Endothelial cell (in vitro differentiated cells): ENCODE measurements at regions not wholly inside any gene's neighbourhood (a gene's known extent, or its start where the extent isn't known, plus 50 kb on each side); places are given as distances from the start of the nearest gene placed in this dataset.

Experiments used
- DNase-seq: peaks from one replicate; pipeline ENCODE4 v3.0.0; 2021; ENCODE audit warnings: low spot score
- H3K27ac Mint-ChIP-seq: one replicate; pipeline ENCODE4 v1.8.0; 2021; ENCODE audit warnings: mixed read lengths, inconsistent platforms; ENCODE audit not compliant: unreplicated experiment
- H3K27me3 Mint-ChIP-seq: one replicate; pipeline ENCODE4 v1.8.0; 2021; ENCODE audit warnings: mild to moderate bottlenecking, moderate library complexity, mixed read lengths, inconsistent platforms; ENCODE audit not compliant: unreplicated experiment
- H3K36me3 Mint-ChIP-seq: one replicate; pipeline ENCODE4 v1.8.0; 2021; ENCODE audit warnings: mild to moderate bottlenecking, low read depth, mixed read lengths, inconsistent platforms; ENCODE audit not compliant: unreplicated experiment
- H3K4me1 Mint-ChIP-seq: one replicate; pipeline ENCODE4 v1.8.0; 2021; ENCODE audit warnings: mild to moderate bottlenecking, mixed read lengths, inconsistent platforms; ENCODE audit not compliant: unreplicated experiment
- H3K4me3 Mint-ChIP-seq: one replicate; pipeline ENCODE4 v1.8.0; 2021; ENCODE audit warnings: mild to moderate bottlenecking, mixed read lengths, inconsistent platforms; ENCODE audit not compliant: unreplicated experiment
- H3K9me3 Mint-ChIP-seq: one replicate; pipeline ENCODE4 v1.8.0; 2021; ENCODE audit warnings: mixed read lengths, inconsistent platforms; ENCODE audit not compliant: unreplicated experiment
- CTCF ChIP-seq: fragments of 200-600 bp; sonication (generic); IDR thresholded peaks from one replicate; pipeline ENCODE4 v1.5.0; 2021; ENCODE audit warnings: antibody characterized with exemption; ENCODE audit not compliant: unreplicated experiment

- TF ChIP-seq CTCF, result no peak
- no peak for DNase-seq
- Mint-ChIP-seq H3K4me1 (no peaks in the 10 kb centered on the region), H3K36me3 (no peaks in the 10 kb centered on the region), H3K27me3 (no peaks in the 10 kb centered on the region), H3K27ac (no peak overlapping the region), H3K9me3 (no peaks in the 10 kb centered on the region), H3K4me3 (no peak overlapping the region)
Observed at GRCh38 chr1:218850367-218850766, 323.3 kb upstream of the LYPLAL1 start.

GRCh38 chr1:218851586-218851985 is 322.1 kb upstream of the LYPLAL1 start:
- Mint-ChIP-seq H3K4me1 (no peaks in the 10 kb centered on the region), H3K36me3 (no peaks in the 10 kb centered on the region), H3K4me3 (no peak overlapping the region), H3K27ac (no peak overlapping the region), H3K9me3 (no peaks in the 10 kb centered on the region), H3K27me3 (no peaks in the 10 kb centered on the region)
- DNase-seq, result no peak
- TF ChIP-seq CTCF, result no peak

GRCh38 chr1:218852527-218852926 is 321.2 kb upstream of the LYPLAL1 start:
- Mint-ChIP-seq H3K4me3 (no peak overlapping the region), H3K9me3 (no peaks in the 10 kb centered on the region), H3K4me1 (no peaks in the 10 kb centered on the region), H3K27ac (no peak overlapping the region), H3K36me3 (no peaks in the 10 kb centered on the region), H3K27me3 (no peaks in the 10 kb centered on the region)
- no peak for DNase-seq
- no peak for TF ChIP-seq CTCF

GRCh38 chr1:218863987-218864386 is 309.7 kb upstream of the LYPLAL1 start:
- H3K9me3 Mint-ChIP-seq, result no peaks in the 10 kb centered on the region
- DNase-seq, result no peak
- no peaks in the 10 kb centered on the region for H3K4me1 Mint-ChIP-seq
- H3K36me3 Mint-ChIP-seq, result no peaks in the 10 kb centered on the region
- no peak for TF ChIP-seq CTCF
- H3K4me3 Mint-ChIP-seq, result no peak overlapping the region
- no peaks in the 10 kb centered on the region for H3K27me3 Mint-ChIP-seq
- H3K27ac Mint-ChIP-seq, result no peak overlapping the region

- no peaks in the 10 kb centered on the region for H3K4me1 Mint-ChIP-seq
- DNase-seq, result no peak
- H3K9me3 Mint-ChIP-seq, result no peaks in the 10 kb centered on the region
- no peaks in the 10 kb centered on the region for H3K36me3 Mint-ChIP-seq
- no peak overlapping the region for H3K4me3 Mint-ChIP-seq
- TF ChIP-seq CTCF, result no peak
- H3K27ac Mint-ChIP-seq, result no peak overlapping the region
- H3K27me3 Mint-ChIP-seq, result no peaks in the 10 kb centered on the region
Observed at GRCh38 chr1:218865591-218865990, 308.1 kb upstream of the LYPLAL1 start.
